ELR (cell line): ENCODE measurements at regions not wholly inside any gene's neighbourhood (a gene's known extent, or its start where the extent isn't known, plus 50 kb on each side); places are given as distances from the start of the nearest gene placed in this dataset.
"Not testable (repeated sequence)": the region's sequence is repeated elsewhere in the genome, so short reads cannot be mapped to it uniquely, and the experiment has no call there.

Experiments
- DNase-seq: peaks from one replicate; pipeline ENCODE4 v3.0.0-alpha.2; 2015; ENCODE audit warnings: low read depth

DNA sequence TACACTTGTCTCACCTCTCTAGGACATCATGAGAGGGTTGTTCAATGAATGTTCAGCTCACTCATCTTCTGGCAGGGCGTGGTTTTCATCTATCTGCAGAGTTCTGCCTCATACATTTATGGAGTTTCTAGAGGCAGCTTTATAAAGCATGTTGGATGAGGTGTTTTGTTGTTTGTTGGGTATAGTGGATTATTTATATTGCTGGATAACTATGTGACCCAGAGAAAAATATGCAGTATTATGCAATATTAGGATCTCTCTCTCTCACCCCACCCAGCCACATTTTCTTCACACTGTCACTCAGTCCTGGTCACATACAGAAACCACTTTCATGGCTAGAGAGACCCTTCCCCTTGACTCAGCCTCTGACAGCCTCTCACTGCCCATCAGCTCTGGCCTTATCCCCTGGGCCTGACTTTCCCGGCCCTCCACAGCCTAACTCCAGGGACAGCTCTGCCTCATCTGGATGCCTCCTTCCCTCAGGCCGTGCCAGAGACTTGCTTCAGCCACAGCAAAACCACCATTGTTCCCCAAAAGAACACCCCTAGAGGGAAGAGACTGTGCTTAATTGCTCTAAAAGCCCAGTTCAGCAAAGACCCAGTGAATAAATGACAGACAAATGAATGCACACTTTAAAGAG is 260.3 kb downstream of the MYCN start:
- DNase-seq: no peak

DNA sequence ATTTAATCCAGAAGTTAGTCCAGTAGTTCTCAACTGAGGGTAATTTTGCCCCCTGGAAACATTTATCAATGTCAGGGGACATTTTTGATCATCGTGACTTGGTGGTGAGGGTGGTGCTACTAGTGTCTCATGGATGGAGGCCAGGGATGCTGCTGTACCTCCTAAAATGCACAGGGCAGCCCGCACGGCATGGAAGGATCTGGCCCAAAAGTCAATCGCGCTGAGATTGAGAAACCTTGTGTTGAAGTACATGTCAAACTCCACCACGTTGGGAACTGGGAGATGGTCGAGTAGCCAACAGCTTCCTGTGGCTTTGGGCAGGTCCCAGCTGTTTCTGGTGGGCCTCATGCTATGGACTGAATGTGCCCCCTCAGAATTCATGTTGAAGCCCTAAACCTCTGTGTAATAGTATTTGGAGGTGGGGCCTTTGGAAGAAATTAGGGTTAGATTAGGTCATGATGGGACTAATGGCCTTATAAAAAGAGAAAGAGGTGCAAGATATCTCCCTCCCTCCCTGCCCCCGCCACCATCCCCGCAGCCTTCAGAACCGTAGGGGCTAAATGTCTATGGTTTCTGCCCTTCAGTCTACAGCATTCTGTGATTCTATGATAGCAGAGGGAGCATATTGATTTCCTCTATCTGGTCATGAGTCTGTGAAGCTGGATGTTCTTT is 259.7 kb downstream of the MYCN start:
- DNase-seq: no peak

DNA sequence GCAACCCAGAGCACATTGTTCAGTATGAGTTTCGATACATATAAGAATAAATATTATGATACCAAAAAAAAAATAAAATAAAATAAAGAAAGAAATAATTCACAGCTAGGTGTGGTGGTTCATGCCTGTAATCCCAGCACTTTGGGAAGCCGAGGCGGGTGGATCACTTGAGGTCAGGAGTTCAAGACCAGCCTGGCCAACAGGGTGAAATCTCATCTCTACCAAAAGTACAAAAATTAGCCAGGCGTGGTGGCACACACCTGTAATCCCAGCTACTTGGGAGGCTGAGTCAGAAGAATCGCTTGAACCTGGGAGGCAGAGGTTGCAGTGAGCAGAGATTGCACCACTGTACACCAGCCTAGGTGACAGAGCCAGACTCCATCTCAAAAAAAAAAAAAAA is 258.9 kb downstream of the MYCN start:
- not testable (repeated sequence) for DNase-seq

DNA sequence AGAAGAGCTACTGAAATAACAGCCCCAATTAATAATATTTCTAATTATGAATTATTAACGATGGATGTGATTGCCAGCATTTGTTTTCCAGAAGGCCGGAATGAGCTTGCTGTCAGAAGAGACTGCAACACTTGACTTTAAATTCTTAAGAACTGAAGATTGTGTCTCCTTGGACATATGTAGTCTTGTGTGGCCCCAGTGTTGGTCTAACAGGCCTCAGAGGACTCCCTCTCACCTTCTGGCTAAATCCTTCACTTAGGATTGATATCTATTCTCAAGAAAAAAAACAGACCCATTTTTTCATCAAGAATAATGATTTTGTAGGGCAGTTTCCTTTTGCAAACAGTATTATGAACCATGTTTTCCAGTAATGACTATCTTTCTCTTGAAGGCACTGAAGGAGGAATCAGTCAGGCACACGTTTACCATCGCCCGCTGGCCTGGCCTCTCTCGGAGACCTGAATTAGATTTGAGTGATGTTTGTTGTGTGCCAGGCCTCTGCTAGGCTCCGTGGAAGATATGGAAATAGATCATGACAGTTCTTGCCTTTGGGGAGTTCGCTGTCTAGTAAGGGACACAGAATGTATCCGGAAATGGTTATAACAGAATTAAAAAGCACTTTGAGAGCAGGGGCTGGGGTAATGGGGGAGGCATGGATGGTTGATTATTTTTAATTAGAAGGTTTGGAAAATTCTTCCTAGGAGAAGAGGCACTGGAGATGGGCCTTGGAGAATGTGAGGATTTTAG is 258.0 kb downstream of the MYCN start:
- no peak for DNase-seq

DNA sequence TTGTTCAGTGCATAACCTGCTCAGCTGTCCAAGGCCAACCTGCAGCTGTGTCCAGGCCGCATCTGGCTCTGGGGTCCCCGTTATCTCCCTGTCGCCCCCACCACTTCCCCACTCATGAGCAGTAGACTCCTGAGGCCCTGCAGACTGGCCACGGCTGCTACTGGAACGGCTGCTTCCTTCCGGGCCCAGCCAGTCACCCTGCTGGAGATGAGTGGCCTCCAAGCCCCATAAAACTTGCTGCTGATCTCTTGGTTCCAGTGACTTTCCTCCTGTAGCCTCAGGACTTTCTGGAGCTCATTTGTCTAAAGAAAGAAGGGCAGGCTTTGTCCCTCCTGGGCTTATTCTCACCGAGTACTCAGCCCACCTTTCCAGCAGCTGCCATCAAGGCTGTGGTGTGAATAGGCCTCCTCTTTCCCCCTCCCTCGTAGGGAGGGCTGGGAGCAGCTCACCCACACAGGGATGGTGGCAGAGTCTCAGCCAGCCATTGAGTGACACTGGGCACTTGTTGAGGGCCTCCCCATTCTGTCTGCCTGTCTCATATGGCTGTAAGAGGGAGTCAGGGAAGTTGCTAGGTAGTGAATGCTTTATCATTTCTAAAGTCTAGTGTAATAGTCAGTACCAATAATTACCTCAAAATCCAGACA is 257.3 kb downstream of the MYCN start:
- no peak for DNase-seq

DNA sequence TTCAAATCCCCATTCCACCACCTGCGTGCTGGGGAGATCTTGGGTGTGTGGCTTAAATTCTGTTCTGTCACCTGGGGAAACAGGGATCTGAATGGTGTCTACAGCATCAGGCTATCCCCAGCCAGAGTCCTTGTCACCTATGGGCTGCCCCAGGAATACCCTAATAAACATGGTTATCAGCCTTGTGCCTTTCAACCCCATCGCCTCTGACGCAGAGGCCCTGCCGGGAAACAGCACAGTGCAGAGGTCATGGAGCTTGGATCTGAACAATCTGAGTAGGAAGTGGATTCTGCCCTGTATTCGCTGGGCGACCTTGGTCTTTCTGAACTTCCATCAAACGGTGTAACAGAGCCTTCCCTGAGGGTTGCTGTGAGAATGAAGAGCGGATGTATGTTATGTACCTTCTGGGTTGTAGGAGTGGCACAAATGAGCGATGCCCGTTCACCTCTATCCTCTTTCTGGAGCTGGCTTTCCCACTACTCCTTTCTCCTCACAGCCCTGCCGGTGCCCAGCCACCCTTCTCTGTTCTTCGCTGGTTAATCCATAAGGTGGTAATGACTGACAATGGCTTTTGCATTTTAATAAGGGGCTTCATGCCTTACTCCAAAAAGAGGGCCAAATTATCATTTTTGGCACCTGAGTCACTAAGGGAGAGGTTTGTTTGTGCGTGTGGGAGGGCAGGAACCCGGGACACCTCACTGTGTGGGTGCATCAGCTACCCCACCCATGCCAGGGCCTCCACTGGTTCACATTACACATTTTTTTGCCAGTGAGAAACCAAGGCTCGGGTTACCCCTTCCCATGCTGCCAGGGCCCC is 256.5 kb downstream of the MYCN start:
- no peak for DNase-seq

DNA sequence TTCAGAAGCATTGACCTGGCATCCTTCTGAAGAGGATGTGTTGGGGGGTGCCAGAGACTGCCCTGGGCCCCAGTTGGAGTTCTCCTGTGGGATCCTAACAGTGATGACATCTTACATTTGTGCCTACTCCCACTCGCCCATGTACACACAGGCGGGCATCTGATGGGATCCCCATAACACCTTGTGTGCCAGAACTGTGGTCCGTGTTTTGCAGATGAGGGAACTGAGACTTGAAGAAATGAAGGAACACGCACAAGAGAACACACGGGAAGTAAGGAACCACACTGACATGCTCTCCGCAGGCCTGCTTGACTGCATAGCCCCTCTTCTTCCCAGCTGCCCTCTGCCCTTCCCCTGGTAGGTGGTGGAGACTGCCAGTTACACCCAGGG is 255.3 kb downstream of the MYCN start:
- DNase-seq: no peak

DNA sequence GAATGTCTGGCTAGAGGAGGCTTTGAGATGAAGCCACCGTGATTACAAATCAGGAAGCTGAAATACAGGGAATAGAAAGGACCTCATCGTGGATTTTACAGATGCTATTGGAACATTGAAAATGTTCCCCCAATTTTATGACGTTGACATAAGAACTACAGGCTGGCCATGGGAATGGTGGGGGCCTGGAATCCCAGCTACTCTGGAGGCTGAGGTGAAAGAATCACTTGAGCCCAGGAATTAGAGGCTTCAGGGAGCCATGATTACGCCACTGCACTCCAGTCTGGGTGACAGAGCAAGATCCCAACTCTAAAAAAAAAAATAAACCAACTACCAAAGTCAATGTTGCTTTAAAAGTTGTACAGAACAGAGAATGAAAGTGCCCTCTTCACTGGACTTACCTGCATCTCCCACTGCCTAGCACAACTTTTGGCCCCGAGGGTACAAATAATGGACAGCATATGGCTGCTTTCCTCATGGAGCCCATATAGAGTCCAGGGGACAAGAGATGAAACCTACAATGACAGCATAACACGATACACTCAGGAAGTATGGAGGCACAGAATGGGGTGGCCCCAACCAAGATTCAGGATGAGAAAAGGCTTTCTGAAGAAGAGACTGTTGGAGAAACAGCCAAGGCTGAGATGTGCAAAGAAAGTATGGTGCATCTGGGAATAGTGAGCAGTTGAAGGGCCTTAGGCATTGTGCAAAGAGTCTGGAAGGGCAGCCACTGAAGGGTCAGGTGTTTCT is 254.8 kb downstream of the MYCN start:
- no peak for DNase-seq

DNA sequence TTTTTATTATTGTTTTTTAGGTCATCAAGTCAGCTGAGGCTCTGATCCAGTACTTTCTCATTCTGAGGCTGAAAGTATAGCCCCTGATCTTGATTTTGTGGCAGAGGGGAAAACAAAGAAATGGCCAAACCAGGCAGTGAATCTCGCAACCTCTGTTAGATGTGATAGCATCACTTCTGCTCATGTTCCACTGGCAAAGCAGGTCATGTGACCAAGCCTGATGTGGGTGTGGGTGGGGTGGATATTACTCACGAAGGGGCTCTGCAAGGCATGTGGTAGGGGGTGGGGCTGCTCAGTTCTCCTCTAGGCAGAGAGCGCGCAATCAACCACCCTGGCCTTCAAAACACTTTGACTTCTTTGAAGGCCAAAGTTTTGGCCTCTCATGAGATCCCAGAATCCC is 254.2 kb downstream of the MYCN start:
- no peak for DNase-seq

DNA sequence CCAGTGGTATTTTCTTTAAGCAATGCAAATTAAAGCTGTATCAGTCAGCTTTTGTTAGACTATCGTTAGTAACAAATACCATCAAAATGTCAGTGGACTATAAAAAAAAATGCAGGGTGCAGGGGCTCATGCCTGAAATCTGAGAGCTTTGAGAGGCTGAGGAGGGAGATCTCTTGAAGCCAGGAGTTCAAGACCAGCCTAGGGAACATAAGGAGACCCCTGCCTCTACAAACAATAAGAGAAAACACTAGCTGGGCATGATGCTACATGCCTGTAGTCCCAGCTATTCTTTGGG is 253.7 kb downstream of the MYCN start:
- DNase-seq: no peak

DNA sequence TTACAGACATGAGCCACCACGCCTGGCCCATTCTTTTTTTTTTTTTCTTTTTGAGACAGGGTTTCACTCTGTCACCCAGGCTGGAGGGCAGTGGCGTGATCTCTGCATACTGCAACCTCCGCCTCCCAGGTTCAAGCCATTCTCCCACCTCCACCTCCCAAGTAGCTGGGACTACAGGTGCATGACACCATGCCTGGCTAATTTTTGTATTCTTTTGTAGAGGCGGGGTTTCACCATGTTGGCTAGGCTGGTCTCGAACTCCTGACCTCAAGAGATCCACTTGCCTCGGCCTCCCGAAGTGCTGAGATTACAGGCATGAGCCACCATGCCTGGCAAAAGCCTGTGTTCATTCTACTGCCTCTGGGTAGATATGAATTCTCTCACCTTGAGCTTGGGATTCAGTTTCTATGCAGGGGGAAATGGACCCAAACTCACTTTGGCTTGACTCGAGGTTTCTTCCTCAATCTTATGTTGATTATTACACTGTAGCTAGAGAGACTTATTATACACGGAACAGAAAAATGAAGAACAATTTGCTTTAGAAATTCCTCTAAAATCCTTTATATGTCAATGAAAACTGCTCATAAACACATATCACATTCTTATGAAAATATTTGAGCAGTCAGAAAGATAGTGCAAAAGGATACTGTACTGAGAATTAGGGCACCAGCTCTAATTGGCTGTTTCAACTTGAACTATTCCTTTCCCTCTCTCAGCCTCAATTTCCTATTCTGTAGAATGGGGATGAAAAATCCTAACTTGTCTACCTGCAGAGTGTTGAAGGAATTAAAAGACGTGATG is 252.3 kb downstream of the MYCN start:
- no peak for DNase-seq

DNA sequence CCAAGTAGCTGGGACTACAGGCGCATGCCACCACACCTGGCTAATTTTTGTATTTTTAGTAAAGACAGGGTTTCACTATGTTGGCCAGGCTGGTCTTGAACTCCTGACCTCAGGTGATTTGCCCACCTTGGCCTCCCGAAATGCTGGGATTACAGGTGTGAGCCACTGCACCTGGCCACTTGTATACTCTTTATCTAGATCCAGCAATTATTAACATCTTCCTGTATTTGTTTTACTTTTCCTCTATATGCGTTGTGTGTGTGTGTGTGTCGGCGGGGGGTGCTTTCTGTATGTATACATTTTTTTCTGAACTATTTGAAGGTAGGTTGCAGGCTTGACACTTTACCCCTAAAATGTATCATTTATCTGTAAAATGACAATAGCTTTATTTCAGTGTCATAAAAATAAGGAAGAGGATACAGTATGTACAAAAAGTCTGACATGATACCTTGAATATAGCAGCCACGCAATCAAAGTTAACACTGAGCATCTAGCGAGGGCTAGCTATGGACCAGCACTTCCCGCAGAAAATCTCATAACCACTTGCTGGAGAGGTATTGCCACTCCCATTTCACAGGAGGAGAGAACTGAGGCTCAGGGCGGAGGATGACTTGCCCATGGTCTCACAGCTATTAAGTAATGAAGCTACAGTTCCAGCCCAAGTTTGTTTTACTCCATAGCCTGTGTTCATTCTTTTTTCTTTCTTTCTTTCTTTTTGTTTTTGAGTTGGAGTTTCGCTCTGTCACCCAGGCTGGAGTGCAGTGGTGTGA is 251.3 kb downstream of the MYCN start:
- no peak for DNase-seq

DNA sequence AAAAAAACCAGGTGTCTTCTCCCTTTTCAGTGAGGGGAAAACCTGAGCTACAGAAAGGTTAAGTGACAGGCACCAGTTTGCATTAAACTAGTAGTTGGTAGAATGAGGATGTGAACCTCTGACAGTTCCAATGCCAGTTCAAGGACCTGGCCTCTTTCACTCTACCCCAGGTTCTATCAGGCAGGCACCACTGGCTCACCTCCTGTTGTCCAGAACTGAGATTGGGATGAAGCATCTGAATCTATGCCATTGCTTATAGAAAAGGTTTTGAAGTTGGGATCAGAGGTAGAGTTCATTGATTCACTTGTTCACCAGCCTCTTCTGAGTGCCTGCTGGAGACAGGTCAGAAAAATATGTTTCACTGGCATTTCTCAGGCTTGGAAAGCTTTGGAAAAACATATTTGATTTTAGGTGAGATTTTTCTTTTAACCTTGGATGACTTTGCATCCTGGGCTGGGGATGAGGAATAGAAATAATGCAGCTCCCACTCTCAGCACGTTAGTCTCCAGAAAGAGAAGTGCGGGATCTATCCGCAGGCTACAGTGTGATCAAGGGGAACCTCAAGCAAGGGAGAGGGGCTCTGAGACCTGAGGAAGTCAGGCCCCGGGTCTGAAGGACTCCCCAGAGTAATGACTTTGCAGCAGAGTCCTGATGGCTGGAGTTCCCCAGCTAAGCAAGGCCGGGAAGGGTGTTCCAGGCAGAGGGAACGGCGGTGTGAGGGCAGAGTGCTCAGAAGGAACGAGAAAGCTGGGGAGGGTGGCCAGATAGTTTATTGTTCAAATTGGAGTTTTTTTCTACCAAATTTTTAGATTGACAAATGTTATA is 250.3 kb downstream of the MYCN start:
- DNase-seq: no peak

DNA sequence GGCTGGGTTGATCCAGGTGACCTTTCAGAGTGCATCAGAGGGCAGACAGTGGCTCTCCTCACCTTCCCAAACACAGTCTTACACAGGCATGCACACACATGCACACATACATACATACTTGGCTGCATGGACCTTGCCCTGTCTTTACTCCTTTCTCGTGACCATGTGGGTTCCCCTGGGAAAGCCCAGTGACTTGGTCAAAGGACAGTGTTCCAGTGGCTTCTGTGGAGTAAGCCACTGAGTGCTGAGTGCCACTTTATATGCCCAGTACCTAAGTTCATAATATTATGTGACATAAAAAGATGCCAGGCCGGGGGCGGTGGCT is 249.4 kb downstream of the MYCN start:
- DNase-seq: no peak

DNA sequence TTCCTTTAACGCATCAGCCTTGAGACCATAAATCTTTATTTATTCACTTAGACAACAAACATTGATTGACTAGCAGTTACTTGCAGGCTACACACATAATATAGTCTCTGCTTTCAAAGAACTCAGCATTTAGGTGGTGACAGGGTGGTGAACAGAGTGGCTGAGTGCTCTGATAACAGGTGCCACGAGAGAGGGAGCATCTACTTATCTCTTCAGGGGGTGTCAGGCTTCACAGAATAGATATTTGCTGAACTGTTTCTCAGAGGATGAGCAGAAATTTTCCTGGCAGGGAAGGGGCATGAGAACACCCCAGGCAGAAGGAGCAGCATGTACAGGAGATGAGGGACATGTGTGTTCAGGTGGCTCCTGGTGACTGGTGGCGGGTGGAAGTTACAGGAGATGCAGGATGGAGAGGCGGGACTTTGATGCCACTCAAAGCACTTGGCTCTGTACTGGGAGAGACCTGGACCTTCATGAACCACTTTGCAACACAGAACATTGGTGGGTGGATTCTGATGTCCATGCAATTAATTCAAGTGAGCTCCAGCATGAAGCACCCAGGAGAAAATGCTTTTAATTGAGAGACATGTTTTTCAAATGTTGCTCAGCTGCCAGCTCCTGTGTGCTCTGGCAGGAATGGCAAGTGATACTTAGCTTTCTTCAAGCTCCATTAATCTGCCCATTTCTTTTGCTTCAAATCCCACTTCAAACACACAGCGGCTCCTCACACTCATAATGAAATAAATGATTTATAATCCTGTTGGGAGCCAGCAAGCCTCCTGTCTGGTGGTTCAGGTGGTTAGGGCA is 248.9 kb downstream of the MYCN start:
- no peak for DNase-seq

DNA sequence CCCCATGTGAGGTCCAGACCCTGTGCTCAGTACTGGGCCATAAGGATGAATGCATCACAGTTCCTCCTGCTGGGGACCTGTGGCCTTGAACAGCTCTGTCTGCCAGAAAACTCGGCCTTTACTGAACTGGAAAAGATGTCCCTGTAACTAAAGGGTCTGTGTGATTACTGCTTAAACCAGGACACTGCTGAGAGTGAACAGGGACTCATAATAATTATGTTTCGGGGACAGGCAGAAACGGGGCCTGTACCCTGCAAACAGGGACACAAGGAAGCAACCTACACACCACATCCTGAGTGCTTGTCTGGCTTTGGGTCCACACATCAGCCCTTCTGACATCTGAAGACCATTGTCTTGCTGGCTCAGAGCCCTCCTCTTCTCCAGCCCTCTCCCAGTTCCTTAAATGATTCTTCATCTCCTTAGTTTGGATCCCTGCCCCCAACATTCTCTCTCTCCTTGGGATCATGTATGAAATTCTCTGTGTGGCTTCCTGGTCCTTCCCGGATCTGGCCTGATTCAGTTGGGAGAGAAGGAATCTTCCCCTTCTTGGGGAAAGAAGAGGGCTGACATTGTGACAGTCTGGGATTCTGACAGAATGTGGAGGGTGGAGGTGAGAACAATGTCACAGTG is 248.0 kb downstream of the MYCN start:
- no peak for DNase-seq

DNA sequence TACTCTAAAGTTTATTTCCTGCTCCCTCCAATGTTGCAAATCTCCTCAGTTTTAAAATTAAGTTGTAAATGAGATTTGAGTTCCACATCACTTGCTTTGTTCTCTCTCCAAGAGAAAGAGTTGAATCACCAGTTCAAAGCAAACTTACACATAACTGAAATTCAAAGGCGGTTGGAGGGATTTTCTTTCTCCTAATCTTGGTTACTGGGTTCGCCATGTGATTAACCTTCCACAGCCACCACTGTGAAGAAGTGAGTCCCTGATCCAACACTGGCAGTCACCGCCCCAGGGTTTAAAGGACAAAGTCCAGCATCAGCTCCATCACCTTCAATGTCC is 247.1 kb downstream of the MYCN start:
- DNase-seq: no peak
